ENCODE measurements at regions not wholly inside any gene's neighbourhood (a gene's known extent, or its start where the extent isn't known, plus 50 kb on each side); places are given as distances from the start of the nearest gene placed in this dataset.

DNA sequence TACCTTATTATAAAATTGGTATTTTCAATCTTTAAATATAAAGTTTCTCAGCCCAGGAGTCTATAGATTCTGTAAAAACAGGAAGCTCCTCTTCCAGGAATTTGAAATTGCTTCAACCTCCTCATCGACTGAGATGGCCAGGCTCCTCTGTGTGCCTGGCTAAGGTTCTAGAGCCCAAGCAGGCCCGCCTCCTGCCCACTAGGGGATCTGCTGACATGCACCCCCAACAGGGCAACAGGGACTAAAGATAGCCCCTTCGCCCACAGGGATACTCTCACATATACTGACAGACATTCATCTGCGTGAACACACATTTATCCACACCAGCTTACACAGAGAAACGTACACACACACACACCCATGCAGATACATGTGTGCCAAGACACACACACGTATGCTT, 183.1 kb upstream of the TLE3 start:
- no peak for DNase-seq (ENCODE audit: low read depth, low spot score)

DNA sequence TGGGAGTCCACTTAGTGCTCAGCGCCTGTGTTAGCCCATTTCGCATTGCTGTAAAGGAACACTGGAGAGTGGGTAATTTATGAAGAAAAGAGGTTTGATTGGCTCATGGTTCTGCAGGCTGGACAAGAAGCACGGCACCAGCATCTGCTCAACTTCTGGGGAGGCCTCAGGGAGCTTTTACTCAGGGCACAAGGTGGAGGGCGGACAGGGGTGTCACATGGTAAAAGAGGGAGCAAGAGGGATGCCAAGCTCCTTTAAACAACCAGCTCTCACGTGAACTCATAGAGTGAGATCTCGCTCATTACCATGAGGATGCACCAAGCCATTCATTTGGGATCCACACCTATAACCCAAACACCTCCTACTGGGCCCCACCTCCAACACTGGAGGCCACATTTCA, 181.4 kb upstream of the TLE3 start:
- no peak for DNase-seq (ENCODE audit: low read depth, low spot score)

DNA sequence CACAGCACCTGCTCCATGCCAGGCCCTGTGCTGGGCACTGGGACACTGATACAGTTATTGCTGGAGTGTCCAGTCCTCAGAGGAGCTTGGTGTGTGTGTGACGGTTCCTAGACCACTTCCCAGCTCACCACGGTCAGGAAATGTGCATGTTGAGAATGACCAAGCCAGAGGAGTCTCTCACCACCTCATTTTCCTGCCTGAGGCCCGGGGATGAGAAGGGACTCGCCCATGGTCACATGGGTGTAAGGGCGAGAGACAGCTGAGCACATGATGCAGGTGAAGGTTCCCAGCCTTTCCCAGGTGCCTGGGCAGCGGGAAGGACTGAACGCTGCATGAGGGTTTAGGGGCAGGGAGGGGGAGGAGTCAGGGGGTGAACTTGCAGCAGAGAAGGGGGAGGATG, 180.9 kb upstream of the TLE3 start:
- DNase-seq (ENCODE audit: low read depth, low spot score), result no peak

DNA sequence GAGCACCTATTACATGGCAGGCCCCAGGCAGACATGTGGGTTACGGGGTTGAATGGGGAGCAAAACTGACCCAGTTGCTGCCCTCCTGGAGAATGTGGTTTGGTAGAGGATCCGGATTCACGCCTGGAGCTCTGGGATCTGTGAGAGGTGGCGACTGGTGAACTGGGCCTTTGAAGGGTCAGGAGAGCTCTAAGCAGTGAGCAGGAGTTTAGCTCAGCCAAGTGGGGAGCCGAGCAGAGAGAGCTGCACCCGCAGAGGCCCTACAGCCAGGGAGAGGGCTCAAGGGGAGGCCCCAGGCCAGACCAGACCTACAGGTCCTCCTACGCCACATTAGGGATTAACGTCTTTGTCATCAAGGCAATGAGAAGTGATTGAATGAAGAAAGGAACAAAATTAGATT, 179.8 kb upstream of the TLE3 start:
- no peak for DNase-seq (ENCODE audit: low read depth, low spot score)

DNA sequence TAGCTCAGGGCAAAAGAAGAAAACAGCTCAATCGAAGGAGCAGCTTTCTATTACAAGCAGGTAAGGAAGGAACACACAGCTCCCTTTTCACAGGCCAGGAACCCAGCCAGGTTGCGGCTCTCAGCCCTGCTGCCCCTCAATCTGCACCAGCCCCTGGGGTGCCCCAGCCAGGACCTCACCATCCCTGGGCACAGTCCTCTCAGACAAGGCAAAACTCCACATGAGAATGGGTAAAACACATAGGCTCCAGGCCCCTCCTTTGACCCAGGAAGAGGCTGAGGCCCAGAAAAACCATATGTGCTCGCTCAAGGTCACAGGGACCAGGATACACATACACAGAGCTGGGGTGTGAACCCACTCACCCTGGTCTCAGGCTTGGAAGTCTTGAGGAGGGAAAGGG, 178.7 kb upstream of the TLE3 start:
- DNase-seq (ENCODE audit: low read depth, low spot score), result no peak

DNA sequence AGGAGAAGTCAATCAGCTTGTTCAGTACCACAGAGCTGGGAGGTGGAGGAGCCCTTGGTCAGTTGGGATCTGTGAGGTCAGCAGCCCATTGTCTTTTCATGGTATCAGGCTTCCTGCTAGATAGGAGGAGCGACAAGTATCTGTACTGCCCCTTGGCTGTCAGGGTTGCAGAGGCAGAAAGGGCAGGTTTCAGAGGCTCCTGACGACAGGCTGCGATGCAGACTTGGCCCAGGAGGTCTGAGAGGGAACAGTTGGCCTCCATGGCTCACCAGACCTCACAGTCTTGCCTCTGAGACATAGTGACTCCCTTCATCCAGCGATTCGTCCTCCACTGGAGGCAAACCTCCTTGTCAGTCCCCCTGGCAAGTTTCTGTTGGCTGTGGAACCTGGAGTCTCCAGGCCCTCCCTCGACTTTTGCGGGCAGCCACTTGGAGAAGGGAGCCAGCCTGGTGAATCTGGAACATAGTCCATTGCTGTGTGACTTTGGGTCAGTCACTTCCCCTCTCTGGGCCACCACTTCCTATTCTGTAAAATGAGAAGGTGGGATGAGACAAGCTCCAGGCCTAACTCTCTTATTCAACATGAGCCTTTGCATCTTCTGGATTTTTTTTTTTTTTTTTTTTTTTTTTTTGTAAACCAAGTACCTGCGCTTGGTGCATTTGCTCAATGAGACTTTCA, 177.9 kb upstream of the TLE3 start:
- no peak for DNase-seq (ENCODE audit: low read depth, low spot score)

DNA sequence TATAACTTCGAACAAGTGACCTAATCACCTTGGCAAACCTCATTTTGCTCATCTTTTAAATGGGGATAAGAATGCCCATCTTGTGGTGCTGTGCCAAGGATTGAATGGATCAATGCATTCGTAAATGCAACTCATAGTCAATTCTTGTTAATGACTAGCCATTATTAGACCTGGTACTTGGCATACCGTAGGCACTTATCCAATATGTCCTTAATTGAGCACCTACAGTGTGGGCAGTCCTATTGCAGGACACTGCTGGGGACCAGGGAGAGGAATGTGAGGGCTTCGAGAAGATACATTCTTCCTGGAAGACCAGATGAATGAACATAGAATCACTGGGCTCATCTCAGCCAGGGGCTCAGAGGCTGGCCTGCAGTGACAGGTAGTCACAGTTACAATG, 177.2 kb upstream of the TLE3 start:
- no peak for DNase-seq (ENCODE audit: low read depth, low spot score)

DNA sequence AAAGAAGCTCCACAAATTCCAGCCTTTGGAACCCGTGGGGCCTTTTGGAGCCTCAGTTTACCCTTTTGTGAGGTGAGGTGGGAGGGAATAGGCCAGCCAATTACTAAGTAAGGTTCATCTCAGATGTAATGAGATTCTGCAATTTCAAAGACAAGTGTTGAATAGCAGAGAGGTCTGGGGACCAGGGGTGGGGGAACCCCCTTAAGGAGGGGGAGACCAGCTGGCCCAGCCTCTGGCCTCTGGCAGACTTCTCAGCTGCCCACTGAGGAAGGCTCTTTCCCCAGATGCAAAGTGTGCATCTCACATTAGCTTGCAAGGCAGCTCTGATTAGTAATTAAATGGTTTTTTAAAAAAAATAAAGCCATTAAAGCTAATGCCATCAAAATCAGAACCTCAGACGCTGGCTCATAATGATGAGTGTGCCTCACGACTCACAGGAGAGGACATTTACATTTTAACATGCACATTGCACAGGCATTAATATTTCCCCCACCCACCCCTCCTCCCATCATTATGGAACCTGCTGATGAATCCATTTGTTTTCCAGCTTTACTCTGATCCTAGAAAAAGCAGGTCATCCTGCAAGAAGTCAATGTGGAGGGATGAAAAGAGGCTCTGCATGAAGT, 176.7 kb upstream of the TLE3 start:
- DNase-seq (ENCODE audit: low read depth, low spot score), result no peak

DNA sequence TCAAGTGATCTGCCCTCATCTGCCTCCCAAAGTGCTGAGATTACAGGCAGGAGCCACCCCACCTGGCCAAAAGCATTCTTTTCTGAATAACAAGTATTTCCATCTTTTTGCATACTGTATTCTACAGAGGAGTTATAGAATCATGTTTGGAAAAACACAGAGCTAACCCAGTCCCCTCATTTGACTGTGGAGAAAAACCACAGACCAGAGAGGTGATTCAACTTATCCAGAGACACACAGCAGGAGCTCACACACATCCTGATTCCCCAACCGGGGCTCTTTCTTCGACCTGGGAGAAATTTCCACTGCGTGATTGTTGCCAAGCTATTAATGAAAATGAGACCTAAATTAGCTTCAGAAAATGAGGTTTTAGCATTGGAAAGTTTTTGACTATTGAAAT, 176.1 kb upstream of the TLE3 start:
- no peak for DNase-seq (ENCODE audit: low read depth, low spot score)

DNA sequence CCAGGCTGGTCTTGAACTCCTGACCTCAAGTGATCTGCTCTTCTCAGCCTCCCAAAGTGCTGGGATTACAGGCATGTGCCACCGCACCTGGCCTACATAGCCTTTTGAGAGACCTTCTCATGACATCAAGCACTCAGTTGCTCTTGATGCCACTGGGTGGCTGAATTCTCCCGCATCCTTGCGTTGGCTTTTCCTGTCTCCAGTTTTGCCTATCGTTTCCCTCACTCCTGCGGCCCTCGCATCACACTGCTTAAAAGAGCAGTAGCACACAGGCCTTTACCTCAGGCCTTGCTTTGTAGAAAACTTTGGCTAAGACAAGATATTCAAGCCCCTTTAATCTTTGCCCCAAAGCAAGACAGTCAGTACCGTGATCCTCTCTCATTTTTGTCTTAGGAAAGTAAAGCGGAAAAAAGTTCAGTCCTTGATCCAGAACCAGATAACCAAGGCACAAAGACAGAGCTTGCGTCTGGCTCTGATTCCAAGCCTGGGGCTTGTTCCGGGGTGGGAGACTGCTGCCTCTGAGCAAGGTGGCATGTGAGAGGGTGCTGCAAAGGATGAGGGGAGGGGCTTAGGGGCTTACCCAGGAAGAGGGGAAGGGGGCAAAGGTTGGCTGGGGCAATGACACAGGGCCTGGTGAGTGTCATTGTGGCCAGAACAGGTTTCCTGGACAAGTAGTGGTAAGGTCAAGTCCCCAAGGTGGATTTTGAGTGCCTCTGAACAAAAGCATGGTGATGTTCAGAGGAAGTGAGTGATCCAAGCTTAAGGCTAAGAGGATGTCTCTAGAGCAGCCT, 175.0 kb upstream of the TLE3 start:
- DNase-seq (ENCODE audit: low read depth, low spot score), result no peak

DNA sequence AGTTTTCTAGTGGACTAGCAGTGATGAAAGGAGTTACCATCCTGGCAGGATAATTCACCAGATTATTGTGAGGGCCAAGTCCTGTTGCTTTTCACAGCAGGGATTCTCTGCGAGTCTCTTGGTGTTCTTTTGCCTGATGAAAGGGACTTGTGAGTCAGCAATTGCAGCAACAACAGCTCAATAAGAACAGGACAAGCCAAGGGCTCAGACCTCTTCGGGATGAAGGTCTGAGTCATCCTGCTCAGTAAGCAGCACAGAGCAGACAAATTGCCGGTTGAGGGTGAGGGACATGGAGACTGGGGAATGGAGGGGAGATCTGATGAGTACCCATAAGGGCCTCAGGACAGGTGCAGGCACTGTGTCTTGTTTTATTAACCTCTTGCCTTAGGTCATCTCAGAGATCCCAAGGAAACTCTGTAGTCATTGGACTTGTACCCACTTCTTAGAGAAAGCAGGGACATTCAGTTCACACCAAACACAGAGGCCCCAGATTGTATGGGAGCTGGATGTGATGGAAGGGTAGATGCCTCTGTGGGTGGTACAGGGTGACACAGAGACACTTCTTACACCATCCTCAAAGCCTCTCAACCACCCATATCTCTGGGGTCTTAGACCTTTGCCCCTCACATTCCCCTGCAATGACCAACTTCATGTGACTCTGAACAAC, 173.8 kb upstream of the TLE3 start:
- DNase-seq (ENCODE audit: low read depth, low spot score), result no peak

DNA sequence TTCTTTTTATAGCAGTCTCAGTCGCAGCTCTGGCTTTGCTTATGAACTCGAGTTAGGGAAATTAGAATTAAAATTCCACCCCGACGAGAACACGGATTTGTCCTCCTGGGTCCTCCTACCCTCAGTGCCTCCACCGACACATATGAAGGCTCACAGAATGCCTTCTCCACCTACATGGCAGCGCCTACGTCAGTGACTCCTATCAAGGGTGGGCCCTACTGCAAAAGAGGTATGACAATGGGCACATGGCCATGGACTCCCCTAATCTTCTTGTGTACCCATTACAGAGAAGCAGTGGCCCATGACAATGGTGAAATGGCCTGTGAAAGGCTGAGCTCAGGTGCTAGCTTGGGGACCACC, 173.0 kb upstream of the TLE3 start:
- DNase-seq (ENCODE audit: low read depth, low spot score), result no peak

DNA sequence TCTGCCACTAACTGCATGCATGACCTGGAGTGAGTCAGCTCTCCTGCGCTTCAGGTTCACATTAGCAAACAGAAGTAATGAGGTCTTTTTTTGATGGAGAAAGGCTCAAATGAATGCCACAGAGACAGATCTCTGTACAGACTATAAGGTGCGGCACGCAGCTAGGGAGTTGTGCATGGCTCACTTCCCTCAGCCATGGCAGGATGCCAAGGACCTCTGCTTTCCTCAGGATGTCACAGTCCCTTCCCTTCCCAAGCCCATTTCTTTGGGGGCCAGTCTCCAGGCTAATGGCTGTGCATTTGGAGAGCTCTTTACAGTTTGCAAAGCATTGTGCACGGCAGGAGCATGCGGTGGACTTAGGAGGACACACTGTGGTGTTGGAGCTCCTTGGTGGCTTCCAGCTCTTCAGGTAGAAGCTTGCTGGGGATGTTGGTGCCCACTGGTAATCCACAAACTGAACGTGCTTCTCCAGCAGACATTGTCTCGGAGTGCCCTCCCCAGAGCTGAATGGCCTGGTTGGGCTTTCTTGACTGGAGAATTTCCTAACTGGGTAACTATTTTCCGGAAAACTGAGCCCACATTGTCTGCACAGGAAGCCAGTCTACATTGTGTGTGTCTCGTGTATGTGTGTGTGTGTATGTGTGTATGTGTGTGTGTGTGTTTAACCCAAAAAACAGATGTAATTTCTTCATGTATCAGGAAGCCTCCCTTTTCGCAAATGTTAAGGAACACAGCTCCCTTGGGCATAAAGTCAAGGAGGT, 172.5 kb upstream of the TLE3 start:
- no peak for DNase-seq (ENCODE audit: low read depth, low spot score)

DNA sequence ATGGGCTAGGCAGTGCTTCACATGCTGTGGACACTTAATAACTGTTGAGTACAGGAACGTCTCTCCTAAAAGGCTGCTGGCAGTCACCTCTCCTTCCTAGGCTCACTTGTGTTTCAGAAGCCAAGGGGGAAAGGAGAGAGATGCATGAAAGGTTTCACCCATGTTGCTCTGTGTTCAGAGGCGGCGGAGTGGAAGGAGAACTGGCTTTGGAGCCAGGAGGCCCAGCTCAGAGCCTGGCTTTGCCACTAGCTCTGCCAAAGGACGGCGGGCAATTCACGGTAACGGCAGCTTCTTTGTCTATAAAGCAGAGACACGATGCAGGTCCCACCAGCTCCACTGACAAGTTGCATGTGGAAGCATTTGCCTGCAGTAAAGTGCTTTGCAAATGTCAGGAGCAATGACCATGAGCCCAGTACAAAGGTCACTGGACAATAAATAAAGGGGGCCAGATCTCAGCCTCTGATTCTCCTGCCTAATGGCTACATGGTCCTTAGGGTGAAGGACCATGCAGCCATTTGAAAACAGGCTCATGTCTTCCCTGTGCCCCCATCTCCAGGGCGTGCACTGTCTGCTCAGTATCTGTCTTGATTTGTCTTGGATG, 171.7 kb upstream of the TLE3 start:
- no peak for DNase-seq (ENCODE audit: low read depth, low spot score)

DNA sequence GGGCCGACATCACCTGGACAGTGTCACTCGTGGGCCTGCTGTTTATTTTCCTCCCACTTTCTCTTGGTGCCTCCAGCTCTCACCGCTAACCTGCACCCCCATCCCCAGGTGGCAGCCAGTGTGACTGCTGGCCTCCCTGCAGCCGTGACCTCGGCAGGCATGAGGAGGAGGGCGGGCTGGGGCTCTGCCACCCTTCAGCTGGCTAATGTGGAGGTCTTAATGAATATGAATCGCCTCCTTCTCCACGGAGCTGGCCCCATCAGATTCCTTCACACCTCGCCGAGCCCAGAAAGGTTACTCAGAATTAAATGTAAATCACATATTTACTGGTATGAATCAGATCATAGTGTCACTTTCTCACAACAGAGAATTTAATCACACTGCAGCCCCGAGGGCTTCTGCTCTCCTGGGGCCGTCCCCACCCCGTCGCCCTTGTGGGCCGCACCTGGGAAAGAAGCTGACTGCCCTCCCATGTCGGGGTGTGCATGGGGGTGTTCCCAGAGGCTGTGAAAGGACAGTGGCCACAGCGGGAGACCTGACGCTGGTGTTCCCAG, 171.1 kb upstream of the TLE3 start:
- DNase-seq (ENCODE audit: low read depth, low spot score), result no peak

DNA sequence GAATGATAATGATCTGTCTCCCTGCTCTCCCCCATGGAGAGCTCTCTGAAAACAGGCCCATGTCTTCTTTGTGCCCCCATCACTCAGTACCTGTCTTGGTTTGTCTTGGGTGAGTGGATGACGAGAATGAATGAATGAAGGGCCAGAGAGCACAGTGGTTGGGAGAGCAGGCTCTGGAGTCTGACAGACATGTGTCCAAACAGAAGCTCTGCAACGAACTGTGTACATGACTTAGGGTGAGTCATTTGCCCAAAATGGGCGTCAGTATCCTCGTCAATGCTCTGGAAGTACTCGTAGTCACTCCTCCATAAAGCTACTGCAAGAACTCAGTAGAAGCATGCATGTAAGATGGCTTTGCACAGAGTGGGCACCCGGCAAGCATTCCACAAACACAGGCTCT, 170.2 kb upstream of the TLE3 start:
- no peak for DNase-seq (ENCODE audit: low read depth, low spot score)

DNA sequence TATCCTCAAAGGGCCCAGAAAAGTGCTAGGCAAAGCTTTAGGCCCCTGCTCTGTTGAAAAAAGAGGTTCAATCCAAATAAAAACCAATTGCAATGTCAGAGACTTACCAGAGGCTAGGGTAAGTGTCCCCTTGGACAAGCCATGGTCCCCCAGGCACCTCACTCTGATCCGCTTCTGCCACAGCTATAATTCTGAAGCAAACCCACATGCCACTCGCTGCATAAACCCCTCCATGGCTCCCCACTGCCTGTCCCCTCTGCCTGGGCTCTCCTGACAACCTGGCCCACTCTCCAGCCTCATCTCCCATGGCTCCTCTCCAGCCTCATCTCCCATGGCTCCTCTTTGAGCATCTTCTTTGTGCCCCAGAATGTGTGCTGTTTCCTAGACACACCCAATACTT, 169.6 kb upstream of the TLE3 start:
- DNase-seq (ENCODE audit: low read depth, low spot score), result no peak

DNA sequence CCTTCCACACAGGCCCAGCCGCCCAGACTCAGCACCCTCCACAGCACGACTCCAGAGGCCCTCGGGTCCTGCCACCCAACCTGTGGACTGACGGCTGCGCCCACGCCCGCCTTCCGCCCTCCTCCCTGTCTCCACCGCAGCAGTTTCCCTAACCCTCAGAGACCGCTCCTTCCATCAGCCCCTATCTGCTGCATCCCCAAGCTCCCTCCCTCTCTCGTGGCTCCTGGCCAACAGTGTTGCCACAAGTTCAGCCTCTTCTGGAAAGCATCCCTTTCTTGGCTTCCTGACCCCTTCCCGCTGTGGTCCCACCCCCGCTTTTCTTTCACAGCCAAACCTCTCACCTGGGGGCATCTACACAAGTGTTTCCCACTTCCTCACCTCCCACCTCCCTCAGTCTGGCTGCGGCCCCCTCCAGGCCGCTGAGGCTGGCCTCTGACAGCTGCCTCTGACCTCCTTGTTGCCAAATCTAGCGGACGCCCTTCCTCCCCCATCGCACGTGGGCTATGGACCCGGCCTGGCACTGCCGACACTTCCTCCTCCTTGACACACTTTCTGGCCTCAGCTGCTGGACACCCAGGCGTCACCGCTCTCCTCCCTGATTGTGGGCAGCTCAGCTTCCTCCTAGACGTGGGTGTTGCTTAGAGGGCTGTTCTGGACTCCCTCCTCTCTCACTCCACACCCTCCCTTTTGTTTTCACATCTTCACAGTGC, 168.8 kb upstream of the TLE3 start:
- DNase-seq (ENCODE audit: low read depth, low spot score), result no peak

DNA sequence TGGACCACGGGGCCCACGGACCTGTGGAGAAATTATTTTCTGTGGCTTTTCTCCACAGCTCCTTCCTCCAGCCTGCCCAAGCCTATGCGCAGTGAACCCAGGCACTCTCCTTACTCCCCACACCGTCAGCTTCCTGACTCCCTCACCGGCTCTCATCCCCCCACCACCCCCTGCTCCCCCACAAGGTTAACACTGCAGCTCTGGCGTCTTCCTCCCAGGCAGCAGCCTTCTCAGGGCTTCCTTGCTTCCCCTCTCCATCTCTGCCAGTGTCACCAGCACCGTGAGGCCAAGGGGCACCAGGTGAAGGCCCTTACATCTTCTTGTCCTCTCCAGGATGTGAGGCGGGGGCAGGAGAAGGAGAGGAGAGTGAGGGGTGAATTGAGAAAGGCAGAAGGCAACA, 168.3 kb upstream of the TLE3 start:
- DNase-seq (ENCODE audit: low read depth, low spot score), result no peak

DNA sequence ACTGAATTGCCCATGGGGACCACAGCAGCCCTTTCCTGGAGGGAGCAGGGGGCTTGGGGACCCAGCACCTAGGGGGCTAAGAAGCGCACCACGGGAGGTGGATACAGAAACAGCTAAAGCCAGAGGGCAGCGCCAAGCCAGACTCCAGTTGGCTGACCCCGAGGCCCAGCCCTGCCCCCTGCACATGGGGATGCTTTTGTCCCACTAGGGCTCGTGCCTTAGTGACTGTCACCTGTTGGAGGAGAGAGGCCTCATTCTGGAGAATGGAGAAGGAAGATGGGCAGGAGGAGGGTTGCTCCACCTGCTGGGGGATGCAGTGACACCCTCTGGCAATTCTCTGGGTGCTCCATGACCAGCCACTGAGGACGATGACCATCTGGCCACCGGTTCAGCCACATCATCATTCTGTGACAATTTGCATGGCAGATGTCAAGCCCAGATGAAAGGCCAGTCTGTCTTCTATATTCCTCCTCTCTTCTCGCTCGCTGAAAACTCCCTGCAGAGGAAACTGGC, 167.8 kb upstream of the TLE3 start:
- DNase-seq (ENCODE audit: low read depth, low spot score), result no peak

Data from activated naive CD8-positive, alpha-beta T cell treated with anti-CD3 and anti-CD28 coated beads, Interleukin-2, amount 50 U/mL, for 16 hours (primary cell).